ENCODE measurements at regions not wholly inside any gene's neighbourhood (a gene's known extent, or its start where the extent isn't known, plus 50 kb on each side); places are given as distances from the start of the nearest gene placed in this dataset.

DNA sequence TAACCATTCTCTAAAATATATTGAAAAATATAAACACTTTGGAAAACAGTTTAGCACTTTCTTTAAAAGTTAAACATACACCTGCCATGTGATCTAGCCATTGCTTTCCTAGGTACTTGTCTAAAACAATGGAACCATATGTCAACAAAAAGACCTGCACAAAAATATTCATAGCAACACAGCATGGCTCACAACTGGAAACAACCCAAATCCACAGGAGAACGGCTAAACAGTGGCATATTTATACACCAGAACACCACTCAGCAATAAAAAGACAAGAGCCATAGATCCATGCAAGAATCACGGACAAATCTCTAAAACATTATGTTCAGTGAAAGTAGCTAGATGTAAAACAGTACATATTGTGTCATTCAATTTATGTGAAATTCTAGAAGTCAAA is 221.3 kb upstream of the UBE2E2 start:
- H3K27ac Mint-ChIP-seq = no peak overlapping the region
- ATAC-seq = no peak
- H3K4me1 Mint-ChIP-seq = peaks cover 17% of the 10 kb centered on the region
- no peaks in the 10 kb centered on the region for H3K27me3 Mint-ChIP-seq (ENCODE audit: low read depth)
- POLR2A ChIA-PET = no interaction called here
- no peak overlapping the region for H3K4me3 Mint-ChIP-seq
- DNase-seq (ENCODE audit: low spot score) = no peak
- no peak for TF ChIP-seq NR3C1 (CRISPR knock-in tag; conservative IDR thresholded peaks at IDR 0.05; ENCODE audit: low read depth)
- no peak for TF ChIP-seq GTF2I (CRISPR knock-in tag; conservative IDR thresholded peaks at IDR 0.05)
- TF ChIP-seq NFATC4 (CRISPR knock-in tag; IDR thresholded peaks at IDR 0.05) = no peak
- TF ChIP-seq, protein P1, sequence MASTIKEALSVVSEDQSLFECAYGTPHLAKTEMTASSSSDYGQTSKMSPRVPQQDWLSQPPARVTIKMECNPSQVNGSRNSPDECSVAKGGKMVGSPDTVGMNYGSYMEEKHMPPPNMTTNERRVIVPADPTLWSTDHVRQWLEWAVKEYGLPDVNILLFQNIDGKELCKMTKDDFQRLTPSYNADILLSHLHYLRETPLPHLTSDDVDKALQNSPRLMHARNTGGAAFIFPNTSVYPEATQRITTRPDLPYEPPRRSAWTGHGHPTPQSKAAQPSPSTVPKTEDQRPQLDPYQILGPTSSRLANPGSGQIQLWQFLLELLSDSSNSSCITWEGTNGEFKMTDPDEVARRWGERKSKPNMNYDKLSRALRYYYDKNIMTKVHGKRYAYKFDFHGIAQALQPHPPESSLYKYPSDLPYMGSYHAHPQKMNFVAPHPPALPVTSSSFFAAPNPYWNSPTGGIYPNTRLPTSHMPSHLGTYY (CRISPR knock-in tag; IDR thresholded peaks at IDR 0.05) = no peak
- TF ChIP-seq, protein P2, sequence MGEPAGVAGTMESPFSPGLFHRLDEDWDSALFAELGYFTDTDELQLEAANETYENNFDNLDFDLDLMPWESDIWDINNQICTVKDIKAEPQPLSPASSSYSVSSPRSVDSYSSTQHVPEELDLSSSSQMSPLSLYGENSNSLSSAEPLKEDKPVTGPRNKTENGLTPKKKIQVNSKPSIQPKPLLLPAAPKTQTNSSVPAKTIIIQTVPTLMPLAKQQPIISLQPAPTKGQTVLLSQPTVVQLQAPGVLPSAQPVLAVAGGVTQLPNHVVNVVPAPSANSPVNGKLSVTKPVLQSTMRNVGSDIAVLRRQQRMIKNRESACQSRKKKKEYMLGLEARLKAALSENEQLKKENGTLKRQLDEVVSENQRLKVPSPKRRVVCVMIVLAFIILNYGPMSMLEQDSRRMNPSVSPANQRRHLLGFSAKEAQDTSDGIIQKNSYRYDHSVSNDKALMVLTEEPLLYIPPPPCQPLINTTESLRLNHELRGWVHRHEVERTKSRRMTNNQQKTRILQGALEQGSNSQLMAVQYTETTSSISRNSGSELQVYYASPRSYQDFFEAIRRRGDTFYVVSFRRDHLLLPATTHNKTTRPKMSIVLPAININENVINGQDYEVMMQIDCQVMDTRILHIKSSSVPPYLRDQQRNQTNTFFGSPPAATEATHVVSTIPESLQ (CRISPR knock-in tag; IDR thresholded peaks at IDR 0.05) = no peak
- TF ChIP-seq TEAD1 (CRISPR knock-in tag; IDR thresholded peaks at IDR 0.05) = no peak
- TF ChIP-seq, protein P3, sequence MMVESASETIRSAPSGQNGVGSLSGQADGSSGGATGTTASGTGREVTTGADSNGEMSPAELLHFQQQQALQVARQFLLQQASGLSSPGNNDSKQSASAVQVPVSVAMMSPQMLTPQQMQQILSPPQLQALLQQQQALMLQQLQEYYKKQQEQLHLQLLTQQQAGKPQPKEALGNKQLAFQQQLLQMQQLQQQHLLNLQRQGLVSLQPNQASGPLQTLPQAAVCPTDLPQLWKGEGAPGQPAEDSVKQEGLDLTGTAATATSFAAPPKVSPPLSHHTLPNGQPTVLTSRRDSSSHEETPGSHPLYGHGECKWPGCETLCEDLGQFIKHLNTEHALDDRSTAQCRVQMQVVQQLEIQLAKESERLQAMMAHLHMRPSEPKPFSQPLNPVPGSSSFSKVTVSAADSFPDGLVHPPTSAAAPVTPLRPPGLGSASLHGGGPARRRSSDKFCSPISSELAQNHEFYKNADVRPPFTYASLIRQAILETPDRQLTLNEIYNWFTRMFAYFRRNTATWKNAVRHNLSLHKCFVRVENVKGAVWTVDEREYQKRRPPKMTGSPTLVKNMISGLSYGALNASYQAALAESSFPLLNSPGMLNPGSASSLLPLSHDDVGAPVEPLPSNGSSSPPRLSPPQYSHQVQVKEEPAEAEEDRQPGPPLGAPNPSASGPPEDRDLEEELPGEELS (CRISPR knock-in tag; IDR thresholded peaks at IDR 0.05) = no peak
- TF ChIP-seq, protein P4, sequence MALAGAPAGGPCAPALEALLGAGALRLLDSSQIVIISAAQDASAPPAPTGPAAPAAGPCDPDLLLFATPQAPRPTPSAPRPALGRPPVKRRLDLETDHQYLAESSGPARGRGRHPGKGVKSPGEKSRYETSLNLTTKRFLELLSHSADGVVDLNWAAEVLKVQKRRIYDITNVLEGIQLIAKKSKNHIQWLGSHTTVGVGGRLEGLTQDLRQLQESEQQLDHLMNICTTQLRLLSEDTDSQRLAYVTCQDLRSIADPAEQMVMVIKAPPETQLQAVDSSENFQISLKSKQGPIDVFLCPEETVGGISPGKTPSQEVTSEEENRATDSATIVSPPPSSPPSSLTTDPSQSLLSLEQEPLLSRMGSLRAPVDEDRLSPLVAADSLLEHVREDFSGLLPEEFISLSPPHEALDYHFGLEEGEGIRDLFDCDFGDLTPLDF (CRISPR knock-in tag; IDR thresholded peaks at IDR 0.05) = no peak
- TF ChIP-seq, protein P5, sequence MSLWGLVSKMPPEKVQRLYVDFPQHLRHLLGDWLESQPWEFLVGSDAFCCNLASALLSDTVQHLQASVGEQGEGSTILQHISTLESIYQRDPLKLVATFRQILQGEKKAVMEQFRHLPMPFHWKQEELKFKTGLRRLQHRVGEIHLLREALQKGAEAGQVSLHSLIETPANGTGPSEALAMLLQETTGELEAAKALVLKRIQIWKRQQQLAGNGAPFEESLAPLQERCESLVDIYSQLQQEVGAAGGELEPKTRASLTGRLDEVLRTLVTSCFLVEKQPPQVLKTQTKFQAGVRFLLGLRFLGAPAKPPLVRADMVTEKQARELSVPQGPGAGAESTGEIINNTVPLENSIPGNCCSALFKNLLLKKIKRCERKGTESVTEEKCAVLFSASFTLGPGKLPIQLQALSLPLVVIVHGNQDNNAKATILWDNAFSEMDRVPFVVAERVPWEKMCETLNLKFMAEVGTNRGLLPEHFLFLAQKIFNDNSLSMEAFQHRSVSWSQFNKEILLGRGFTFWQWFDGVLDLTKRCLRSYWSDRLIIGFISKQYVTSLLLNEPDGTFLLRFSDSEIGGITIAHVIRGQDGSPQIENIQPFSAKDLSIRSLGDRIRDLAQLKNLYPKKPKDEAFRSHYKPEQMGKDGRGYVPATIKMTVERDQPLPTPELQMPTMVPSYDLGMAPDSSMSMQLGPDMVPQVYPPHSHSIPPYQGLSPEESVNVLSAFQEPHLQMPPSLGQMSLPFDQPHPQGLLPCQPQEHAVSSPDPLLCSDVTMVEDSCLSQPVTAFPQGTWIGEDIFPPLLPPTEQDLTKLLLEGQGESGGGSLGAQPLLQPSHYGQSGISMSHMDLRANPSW (CRISPR knock-in tag; conservative IDR thresholded peaks at IDR 0.05; ENCODE audit: low read depth) = no peak
- TF ChIP-seq, protein P6, sequence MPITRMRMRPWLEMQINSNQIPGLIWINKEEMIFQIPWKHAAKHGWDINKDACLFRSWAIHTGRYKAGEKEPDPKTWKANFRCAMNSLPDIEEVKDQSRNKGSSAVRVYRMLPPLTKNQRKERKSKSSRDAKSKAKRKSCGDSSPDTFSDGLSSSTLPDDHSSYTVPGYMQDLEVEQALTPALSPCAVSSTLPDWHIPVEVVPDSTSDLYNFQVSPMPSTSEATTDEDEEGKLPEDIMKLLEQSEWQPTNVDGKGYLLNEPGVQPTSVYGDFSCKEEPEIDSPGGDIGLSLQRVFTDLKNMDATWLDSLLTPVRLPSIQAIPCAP (CRISPR knock-in tag; IDR thresholded peaks at IDR 0.05) = no peak
- TF ChIP-seq, protein P7, sequence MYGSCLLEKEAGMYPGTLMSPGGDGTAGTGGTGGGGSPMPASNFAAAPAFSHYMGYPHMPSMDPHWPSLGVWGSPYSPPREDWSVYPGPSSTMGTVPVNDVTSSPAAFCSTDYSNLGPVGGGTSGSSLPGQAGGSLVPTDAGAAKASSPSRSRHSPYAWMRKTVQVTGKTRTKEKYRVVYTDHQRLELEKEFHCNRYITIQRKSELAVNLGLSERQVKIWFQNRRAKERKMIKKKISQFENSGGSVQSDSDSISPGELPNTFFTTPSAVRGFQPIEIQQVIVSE (CRISPR knock-in tag; IDR thresholded peaks at IDR 0.05; ENCODE audit: borderline replicate concordance) = no peak
- TF ChIP-seq, protein P8, sequence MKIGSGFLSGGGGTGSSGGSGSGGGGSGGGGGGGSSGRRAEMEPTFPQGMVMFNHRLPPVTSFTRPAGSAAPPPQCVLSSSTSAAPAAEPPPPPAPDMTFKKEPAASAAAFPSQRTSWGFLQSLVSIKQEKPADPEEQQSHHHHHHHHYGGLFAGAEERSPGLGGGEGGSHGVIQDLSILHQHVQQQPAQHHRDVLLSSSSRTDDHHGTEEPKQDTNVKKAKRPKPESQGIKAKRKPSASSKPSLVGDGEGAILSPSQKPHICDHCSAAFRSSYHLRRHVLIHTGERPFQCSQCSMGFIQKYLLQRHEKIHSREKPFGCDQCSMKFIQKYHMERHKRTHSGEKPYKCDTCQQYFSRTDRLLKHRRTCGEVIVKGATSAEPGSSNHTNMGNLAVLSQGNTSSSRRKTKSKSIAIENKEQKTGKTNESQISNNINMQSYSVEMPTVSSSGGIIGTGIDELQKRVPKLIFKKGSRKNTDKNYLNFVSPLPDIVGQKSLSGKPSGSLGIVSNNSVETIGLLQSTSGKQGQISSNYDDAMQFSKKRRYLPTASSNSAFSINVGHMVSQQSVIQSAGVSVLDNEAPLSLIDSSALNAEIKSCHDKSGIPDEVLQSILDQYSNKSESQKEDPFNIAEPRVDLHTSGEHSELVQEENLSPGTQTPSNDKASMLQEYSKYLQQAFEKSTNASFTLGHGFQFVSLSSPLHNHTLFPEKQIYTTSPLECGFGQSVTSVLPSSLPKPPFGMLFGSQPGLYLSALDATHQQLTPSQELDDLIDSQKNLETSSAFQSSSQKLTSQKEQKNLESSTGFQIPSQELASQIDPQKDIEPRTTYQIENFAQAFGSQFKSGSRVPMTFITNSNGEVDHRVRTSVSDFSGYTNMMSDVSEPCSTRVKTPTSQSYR (CRISPR knock-in tag; IDR thresholded peaks at IDR 0.05) = no peak
- no peak for TF ChIP-seq ELF4 (CRISPR knock-in tag; IDR thresholded peaks at IDR 0.05; ENCODE audit: low read depth)
- TF ChIP-seq FOXP1 (CRISPR knock-in tag; IDR thresholded peaks at IDR 0.05; ENCODE audit: borderline replicate concordance) = no peak
- no peak for TF ChIP-seq SMAD4 (CRISPR knock-in tag; IDR thresholded peaks at IDR 0.05)
- no peaks in the 10 kb centered on the region for H3K36me3 Mint-ChIP-seq
- CTCF ChIA-PET = no interaction called here
- peaks cover 4% of the 10 kb centered on the region for H3K9me3 Mint-ChIP-seq

Measured in WTC11 (cell line).